CD4-positive, alpha-beta T cell treated with Interleukin-21 for 1 hour (primary cell): ENCODE measurements at regions not wholly inside any gene's neighbourhood (a gene's known extent, or its start where the extent isn't known, plus 50 kb on each side); places are given as distances from the start of the nearest gene placed in this dataset.
"Not testable (repeated sequence)": the region's sequence is repeated elsewhere in the genome, so short reads cannot be mapped to it uniquely, and the experiment has no call there.

ENCODE experiments used
- DNase-seq: peaks from one replicate; pipeline ENCODE4 v3.0.0-alpha.2; 2020

DNA sequence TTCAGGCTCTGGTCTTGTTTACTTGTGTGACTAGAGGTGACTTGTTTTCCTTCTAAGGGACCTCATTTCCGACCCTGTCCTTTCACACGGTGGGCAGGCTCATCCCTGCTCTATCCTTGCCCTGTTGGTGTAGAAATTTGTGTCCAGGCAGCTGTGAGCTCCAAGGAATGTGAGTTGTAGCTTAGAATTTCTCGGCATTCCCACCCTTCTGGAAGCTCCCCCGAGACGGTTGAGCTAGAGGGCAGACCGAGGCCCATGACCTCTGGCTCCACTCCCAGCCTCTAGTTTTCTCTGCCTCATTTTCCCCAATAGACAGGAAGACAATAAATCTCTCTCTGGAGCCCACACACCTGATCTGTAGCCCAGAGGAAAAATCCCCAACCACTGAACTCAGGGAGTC, 100.9 kb downstream of the NAV1 start:
- DNase-seq = no peak

DNA sequence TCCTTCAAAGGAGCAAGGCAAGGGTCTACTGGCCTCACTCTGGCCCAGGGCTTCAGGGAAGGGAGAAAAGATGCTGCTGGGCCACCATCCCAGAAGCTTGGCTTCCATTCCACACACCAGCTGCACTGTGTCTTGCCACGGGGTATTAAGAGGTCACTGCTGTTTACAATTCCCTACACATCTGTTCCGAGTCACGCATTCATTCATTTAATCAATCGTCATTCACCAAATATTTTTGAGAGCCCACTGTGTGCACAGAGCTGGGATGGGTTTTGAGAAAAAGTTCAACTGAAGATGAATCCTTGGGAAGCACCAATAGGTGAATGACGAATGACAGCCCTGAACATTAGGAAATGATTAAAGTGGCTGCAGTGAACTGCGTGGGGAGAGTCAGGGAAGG, 101.7 kb downstream of the NAV1 start:
- DNase-seq = no peak

DNA sequence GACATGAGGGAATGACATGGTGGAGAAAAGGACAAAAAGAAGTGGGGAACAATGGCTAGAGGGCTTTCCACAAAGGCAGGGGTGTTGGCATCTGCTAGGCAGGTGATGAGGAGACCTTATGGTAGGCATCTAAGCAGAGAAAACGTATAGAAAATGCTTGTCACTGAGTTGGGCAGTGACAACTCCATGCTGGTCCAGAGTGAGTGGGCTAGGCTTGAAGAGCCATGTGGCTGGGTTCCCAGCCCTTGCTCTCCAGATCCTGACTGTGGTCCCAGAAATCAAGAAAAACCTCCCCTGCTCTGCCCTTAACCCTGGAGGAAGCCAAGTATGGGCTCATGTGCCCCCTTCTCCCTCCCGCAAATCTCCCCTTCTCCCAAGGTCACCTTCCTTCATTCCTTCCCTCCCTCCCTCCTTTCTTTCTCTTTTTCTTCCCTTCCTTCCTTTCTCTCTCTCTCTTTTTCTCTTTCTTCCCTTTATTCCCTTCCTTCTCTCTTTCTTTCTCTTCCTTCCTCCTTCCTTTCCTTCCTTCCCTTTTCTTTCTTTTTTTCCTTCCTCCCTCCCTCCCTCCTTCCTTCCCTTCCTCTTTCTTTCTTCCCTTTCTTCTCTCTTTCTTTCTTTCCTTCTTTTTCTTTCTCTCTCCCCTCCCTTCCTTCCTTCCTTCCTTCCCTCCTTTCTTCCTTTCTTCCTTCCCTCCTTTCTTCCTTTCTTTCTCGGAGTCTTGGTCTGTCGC, 102.8 kb downstream of the NAV1 start:
- DNase-seq = no peak

DNA sequence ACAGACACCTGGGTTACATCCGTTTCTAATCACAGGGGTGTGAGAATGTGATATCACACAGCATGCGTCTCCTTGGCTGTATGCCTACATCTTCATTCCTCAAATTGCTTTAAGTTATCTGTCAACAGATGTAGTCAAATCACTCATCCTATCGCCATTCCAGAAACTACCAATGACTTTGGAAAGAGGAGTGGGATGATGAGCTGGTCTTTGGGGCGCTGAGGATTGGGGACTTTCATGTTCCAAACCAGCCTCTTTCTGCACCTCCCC, 104.8 kb downstream of the NAV1 start:
- DNase-seq = no peak

DNA sequence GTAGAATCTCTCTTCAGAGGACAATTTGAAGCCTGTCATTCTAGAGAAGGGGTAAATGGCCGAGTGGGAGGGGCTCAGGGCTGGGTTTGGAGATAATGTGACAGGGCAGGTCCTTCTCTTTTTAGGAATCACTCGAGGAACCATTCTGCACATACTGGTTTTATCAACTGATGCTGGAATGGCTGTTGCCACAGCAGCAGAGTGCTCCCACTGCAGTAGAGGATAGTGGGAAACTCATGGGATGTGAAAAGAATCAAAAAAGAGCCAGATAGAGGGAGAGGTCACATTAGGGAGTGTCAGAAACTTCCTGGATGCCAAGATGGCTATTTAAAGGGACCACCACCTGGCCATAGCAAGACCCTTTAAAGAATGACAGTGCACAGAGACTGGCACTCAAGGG, 105.3 kb downstream of the NAV1 start:
- DNase-seq = no peak

DNA sequence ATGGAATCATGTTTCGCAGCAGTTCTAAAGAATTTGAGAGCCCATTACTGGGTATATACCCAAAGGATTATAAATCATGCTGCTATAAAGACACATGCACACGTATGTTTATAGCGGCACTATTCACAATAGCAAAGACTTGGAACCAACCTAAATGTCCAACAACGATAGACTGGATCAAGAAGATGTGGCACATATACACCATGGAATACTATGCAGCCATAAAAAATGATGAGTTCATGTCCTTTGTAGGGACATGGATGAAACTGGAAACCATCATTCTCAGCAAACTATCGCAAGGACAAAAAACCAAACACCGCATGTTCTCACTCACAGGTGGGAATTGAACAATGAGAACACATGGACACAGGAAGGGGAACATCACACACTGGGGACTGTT, 106.1 kb downstream of the NAV1 start:
- DNase-seq = not testable (repeated sequence)

DNA sequence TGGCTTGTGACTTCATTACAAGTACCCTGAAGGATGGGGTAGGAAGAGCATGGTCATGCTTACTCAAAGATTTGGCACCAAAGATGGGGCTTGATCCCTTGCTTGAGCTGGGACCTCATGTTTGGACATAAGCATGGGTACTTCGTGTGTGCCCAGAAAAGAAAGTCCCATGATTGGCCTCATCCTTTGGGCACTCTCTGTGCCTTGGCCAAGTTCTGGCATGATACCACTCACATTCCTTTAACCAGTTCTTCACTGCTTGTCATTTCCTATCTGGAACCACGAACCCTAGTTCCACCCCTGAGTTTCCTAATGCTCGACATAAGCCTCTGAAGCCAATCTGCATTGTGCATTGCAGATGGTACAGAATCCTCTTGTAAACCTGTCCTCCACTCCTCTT, 107.0 kb downstream of the NAV1 start:
- DNase-seq = no peak

DNA sequence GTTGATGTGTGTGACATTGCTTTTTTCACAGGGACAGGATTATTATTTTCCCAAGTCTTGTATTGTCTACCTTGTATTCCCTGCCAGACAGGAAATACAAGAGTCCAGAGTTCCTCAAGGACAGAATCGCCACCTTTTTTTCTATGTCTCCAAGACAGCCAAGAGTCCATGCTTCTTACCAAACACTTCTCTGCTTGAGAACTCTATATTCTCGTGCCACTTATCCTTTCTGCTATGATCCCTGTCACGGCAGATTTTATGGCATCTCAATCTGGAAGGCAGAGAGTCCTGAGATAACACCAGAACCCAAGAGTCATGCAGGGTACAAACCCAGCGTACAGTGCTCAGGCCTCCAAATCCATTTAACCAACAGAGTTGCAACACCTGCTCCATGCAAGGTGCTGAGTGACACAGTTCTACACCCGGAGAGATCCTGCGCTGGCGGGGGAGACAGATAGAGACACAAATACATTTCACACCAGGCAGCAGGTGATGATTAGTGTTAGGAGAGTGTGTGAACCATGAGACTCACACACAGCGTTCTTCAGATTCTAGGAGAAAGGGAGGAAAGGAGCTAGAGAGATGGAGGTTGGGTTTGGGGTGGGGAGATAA, 107.6 kb downstream of the NAV1 start:
- no peak for DNase-seq

DNA sequence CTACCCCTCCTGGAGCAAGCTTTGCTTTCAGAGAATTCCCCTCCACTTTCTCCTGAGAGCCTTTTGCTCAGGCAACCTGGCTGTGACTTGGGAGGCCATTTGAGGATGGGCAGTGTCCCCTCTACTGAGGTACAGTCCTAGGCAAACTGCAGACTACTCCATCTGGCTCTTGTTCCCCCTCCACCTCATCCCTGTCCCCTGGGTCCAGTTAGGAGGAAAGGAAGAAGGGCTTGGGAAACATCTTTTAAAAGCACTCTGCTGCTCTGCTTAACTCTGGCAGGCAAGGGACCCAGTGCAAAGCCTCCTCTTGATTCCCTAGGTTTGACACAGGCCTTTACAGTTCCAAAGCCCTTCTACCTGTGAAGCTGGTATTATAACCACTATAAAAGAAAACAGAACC, 108.2 kb downstream of the NAV1 start:
- DNase-seq = no peak

DNA sequence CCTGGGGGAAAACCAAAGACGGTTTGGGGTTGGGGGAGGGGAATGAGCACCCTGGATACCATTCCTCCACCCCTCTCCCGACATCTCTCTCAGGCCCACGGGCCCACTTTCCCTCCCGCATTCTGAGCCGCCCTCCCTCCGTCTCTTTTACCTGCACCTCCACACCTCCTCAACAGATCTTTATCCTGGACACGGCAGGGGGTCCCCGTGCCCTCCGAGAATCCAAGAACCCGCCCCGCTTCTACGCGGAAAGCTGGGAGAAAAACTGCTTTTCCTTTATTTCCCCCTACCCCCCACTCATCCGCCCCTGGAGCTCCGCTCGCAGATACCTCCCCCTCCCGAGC, 108.8 kb downstream of the NAV1 start:
- no peak for DNase-seq

DNA sequence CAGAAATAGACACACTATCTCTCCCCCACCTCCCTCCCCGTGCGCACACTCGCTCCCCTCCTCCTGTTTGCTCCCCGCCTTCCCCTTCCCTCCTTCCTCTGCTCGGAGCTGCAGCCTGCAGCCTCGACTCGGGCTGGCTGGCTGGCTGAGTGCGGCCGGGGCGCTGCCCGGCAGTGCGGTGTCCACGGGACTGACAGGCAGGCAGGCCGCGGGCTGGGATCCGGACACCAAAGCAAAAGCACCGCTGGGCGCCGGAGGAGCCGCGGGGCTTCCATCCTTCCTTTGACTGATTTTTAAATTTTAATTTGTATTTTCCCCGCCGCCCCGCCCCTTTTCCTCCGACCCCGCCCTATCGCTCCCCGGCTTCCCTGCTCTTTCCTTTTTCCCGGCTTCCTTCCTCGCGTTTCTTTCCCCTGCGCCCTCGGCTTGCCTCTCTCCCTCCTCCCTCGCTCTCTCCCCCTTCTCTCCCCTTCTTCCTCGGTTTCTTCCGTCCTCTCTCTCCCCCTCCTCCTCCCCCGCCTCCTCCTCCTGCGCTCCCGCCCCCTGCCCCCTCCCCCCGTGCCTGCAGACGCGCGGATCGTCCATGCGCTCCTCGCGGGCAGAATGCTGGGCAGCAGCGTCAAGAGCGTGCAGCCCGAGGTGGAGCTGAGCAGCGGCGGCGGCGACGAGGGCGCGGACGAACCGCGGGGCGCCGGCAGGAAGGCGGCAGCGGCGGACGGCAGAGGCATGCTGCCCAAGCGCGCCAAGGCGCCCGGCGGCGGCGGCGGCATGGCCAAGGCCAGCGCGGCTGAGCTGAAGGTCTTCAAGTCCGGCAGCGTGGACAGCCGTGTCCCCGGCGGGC, 109.4 kb downstream of the NAV1 start:
- no peak for DNase-seq

DNA sequence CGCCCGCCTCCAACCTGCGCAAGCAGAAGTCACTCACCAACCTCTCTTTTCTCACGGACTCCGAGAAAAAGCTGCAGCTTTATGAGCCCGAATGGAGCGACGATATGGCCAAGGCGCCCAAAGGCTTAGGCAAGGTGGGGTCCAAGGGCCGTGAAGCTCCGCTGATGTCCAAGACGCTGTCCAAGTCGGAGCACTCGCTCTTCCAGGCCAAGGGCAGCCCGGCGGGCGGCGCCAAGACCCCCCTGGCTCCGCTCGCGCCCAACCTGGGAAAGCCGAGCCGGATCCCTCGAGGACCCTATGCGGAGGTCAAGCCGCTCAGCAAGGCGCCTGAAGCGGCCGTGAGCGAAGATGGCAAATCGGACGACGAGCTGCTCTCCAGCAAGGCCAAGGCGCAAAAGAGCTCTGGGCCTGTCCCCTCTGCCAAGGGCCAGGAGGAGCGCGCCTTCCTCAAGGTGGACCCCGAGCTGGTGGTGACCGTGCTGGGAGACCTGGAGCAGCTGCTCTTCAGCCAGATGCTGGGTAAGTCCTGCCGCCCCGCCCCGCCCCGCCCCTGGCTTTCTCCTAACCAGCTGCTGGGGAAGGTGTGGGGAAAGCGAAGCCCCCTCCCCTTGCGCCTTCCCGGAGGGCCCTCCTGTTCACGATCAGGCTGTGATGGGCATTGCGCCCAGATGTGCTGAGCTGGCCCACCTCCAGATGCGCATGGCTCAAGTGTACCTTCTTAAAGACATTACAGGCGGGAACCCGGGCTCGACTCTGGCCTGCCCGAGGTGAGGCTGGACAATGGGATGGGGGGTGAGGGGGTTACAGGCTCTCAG, 110.2 kb downstream of the NAV1 start:
- DNase-seq = no peak

DNA sequence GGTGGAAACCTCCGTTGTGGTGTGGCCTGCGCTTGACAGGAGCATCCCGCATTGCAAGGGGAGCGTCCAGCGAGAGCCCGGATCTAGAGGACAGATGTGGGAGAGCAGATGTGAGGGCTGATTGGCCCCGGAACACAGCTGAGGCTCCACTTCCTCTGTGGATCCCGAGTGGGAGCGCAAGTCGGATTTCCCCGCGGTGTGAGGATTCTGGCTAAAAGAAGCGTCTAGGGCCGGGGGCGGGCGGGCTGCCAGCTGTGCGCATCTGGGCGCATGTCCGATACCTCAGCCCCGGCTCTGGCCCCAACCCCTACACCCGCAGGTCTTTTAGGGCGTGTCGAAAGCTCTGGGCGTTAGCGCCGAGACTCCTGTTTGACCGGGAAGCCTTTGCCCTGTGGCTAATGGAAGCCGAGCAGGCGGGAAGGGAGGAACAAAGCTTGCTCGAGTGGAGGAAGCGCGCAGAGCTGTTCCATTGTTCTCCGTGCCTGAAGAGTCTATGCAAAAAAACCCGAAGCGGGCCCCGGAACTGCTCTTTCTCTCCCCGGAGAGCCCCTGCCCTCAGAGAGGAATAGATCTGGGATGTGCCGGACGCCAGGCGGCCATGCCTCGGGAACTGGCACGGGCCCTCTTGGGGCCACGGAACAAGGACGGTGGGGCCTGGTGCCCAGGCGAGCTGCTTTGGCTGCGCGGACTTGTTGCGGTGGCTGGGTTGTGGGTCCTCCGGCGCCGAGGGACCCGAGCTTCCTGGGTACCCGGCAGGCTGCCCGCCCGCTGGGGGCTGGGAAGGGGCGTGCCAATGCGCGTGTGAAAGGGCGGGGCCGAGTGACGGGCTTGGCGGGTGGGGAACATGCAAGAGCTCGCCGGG, 111.1 kb downstream of the NAV1 start:
- DNase-seq = no peak

DNA sequence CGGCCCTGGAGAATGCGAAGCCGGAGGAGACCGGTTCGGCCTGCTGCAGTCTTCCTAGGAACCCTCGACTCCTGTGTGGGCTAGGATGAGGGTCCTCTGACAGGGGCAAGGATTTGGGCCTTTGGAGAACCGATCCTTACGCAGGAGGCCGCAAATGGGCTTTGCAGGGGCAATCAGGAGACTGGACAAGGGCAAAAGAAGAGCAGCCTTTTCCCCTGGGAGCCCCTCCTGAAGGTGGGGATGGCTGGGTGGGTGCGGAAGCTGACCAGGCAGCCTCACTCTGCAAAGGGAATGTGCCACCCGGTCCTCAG, 111.7 kb downstream of the NAV1 start:
- DNase-seq = no peak

DNA sequence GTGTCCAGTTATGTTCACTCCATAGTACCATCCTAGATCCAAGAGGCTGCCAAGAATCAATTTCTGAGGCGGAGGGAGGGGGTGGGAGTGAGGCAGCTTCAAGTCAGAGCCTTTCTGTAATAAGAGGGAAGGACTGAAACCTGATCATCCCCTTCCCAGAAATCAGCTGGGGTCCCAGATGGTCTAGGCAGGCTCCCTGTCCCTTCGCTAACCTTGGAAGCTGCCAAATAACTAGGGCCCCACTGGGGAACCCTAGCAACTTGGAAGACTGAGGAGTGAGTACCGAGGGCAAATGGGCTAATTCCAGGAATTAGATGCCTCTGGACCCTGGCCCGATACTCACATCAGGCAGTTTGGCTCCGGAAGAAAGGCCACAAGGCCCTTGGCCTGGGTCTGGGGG, 113.3 kb downstream of the NAV1 start:
- DNase-seq = no peak

DNA sequence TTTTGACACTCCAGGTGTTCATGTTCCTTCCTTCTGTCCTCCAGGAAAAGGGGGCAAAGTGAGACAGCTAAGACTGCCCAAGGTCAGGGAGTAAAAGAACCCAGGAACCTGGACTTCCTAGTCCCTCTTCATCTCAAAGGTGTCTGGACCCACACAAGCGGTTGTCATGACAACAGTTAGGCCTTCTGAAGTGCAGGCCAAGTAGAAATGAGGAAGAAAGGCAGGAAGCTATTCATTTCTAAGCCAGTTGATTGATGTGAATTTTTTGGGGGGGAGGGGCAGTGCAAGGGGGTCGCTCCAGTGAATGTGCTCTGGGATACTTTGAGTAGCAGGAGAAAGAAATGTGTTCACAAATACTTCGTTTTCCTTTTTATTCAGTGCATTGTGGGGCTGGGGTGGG, 114.3 kb downstream of the NAV1 start:
- no peak for DNase-seq

DNA sequence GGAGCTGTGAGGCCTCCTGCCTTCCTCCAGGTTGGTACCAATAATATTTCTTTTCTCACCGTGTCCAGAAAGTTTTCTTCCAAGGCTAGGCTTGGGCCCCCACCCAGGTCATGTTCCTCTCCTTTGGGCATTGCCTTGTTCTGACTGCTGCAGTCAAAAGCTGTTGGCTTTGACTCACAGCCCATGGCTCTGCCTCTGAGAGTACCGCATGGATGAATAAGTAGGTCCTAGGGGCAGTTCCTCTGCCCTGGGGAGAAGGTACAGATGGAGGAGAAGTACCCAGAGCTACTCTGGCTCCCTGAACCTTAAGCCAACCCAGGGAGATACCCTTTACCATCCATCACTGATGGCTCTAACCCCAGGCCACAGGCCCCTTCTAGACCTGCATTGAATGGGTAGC, 115.0 kb downstream of the NAV1 start:
- DNase-seq = no peak

DNA sequence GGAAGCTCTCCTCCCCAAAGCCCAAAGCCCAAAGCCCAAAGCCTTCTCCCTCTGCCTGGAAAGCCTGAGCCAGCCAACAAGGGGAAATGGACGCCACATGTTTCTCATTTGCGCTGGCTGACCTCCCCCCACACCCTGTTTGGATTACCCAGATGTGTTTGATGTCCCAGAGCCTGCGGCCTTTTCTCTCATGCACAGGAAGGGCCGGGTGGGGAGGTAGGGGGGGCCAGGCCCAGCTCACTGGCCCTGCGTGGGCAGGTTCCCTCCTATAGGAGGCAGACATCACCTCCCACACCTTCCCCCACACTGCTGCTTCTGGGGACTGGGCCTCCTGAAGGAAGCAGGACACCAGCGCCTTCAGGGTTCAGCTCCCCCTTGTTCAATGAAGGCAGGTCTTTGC, 116.3 kb downstream of the NAV1 start:
- DNase-seq = no peak

DNA sequence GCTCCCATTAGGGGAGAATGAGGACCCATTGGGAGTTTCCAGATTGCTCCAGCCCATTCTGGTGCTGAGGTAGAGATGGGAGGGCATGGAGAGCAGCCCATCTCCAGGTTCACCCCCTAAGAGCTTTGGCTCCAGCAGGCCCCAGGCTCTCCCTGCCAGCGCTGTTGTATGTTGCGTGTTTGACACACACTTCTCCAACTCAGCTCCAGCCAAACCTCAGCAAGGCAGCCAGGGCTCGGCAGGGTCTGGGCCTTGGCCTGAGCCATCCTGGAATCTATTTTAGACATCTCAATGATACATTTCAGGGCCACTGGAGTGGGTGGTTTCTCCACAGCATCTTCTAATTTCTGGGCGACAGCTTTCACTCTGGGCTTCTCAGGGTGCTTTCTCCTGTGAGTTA, 117.0 kb downstream of the NAV1 start:
- DNase-seq = no peak

DNA sequence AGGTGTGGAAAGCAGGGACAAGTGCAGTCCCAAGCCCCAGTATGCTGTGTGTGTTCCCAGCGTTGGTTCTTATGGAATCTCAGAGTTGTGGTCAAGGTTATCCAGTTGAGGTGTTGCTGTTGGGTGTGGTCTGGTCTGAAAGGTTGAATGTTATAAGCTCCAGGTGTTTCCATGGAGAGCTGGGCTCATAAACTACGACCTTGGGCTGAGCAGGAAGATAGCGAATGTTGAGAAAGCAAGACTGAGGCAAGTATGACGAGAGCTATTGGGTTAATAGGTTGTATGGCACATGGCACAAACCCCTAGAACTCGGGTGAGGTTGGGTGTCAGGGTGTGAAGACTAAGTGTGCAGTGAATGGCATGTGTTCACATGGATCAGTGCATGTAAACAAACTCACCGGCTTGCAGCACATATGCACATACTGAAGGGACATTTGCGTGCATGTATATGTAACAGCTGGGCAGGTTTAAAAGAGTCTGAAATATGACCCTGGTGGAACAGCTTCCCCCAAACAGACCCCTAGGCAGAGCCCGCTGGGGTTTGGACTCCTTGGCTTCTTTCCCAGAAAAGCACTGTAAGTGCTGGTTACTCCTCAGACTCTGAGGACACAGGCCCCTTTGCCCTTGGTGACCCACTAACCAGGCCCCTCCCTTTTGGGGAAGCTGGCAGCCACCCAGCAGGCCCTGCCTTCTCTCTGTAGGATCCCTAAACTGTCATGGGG, 117.5 kb downstream of the NAV1 start:
- no peak for DNase-seq

DNA sequence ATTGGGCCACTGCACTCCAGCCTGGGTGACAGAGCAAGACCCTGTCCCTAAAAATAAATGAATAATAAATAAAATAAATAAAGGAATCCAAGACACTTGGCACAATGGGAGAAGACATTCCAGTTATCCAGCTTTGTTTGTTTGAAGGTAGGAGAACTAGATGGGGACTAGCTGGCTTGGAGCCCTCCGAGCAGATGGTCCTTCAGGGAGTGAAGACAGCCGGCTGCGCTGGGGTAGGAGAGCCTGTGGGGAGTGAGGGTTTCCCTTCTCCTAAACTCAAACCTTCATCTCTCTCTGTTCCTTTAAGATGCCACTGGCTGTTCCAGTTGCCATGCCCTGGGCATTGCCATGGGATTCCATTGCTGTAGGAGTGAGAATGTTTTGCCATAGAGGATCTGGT, 120.6 kb downstream of the NAV1 start:
- DNase-seq = no peak
